ENCODE measurements at regions not wholly inside any gene's neighbourhood (a gene's known extent, or its start where the extent isn't known, plus 50 kb on each side); places are given as distances from the start of the nearest gene placed in this dataset.

DNA sequence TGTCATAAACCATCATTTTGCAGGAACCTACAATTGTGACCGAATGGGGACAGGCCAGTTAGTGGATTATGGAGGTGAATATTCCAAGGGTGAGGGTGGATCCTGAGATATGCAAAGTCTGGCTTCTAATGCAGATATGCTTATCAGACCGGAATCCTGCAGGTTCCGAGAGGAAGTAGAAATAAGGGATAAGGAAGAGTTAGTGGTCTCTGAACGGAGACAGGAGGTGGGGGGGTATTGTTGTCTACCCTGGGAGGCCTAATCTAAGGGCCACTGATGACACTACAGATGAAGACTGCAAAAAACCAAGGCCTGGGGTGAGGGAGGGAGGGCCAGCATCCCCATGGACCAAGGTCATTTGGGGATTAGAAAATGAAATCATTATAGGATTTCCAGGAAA is 67.7 kb upstream of the GATA6 start:
- Histone ChIP-seq H3K36me3 (no peaks in the 10 kb centered on the region), H3K27me3 (peaks cover 0 to 7% of the 10 kb centered on the region in 2 donors), H3K4me3 (no peak overlapping the region), H3K27ac (no peak overlapping the region), H3K4me1 (no peaks in the 10 kb centered on the region), H3K9me3 (no peaks in the 10 kb centered on the region)
- DNase-seq = no peak
- TF ChIP-seq CTCF (IDR thresholded peaks at IDR 0.05) = no peak
- no peak for ATAC-seq
- intact Hi-C loops (cut with DNase I) = no loop called here

GRCh38 chr18:22102953-22103646 is 66.3 kb upstream of the GATA6 start:
- H3K27ac ChIP-seq = no peak overlapping the region
- H3K4me1 ChIP-seq = no peaks in the 10 kb centered on the region
- TF ChIP-seq CTCF (IDR thresholded peaks at IDR 0.05) = no peak
- H3K27me3 ChIP-seq = peaks cover 0 to 7% of the 10 kb centered on the region in 2 donors
- ATAC-seq (no peak), DNase-seq (peak in 1 of 4 donors; percentile 48)
- H3K9me3 ChIP-seq = no peaks in the 10 kb centered on the region
- intact Hi-C loops (cut with DNase I) = no loop called here
- H3K4me3 ChIP-seq = no peak overlapping the region
- no peaks in the 10 kb centered on the region for H3K36me3 ChIP-seq

DNA sequence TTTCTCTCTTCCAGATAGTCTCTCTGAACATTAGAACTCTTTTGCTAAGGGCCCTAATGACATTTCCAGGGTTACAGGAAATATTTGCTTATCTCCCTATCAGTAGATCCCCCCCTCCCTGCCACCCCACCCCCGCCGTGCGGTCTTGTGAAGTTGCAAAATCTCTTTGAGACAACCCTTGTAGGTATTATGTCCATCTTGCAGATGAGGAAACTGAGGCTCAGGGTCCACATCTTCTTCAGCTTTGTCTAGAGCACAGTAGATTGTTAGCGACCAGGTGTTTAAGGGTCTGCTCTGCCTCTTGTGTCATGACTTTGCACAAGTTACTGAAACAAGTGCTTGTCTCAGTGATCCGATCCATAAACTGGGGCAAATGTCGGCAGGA is 65.8 kb upstream of the GATA6 start:
- DNase-seq (no peak), ATAC-seq (no peak)
- intact Hi-C loops (cut with DNase I) = no loop called here
- Histone ChIP-seq H3K4me3 (no peak overlapping the region), H3K27me3 (peaks cover 0 to 7% of the 10 kb centered on the region in 2 donors), H3K4me1 (no peaks in the 10 kb centered on the region), H3K36me3 (no peaks in the 10 kb centered on the region), H3K9me3 (no peaks in the 10 kb centered on the region), H3K27ac (no peak overlapping the region)
- no peak for TF ChIP-seq CTCF (IDR thresholded peaks at IDR 0.05)

DNA sequence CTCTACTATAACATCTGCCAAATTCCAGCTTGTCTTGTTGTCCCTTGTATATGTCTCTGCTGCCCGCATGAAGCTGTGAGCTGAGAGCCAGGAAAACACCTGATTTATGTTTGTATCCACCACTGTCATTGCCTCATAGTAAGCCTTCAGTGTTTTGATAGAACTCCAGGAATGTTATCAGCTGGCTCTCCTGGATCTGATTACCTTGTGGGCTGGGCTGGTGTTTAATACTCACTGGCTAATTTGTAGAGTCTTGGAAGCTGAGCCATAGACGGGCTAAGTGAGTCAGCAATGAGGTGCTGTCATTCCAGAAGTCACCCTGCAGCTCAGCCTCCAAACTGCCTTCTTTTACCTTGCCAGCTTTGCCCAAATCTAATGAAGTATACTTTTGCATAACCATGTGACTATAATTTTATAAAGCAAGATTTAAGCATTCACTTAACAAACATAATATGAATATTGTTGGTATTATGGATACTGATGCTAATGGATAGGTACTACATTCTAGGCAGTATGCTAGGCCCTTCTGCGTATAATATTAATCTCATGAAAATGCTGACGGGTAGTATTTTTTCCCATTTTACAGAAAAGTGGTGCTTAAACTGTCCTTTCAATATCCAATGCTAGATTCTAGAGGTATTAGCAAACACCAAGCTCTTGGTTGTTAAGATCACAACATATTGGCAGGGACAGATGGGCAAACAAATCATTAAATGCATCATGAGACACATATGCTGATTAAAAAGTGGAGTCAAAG is 62.7 kb upstream of the GATA6 start:
- no peaks in the 10 kb centered on the region for H3K4me1 ChIP-seq
- no peaks in the 10 kb centered on the region for H3K27me3 ChIP-seq
- DNase-seq = no peak
- H3K27ac ChIP-seq = no peak overlapping the region
- no peak overlapping the region for H3K4me3 ChIP-seq
- H3K9me3 ChIP-seq = no peaks in the 10 kb centered on the region
- ATAC-seq = peak; percentile 81
- TF ChIP-seq CTCF (IDR thresholded peaks at IDR 0.05) = no peak
- H3K36me3 ChIP-seq = no peaks in the 10 kb centered on the region
- intact Hi-C loops (cut with DNase I) = no loop called here

DNA sequence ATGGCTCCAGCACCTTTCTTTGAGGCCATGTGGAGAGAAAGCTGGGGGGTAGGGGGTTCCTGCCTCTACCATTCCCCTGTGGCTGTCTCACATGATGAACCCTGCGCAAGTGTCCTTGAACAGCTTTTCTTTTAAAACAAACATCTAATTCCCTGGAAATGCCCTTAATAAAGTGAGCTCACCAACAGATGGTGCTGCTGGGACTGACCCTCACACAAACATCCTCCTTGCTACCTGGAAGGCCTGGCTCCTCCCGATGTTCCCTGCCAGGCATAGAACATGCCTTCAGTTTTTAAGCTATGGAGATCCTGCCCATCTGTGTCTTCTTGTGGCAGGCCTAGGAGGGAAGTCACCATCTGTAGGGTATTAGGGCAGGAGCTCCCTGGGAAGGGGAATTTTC is 60.7 kb upstream of the GATA6 start:
- Histone ChIP-seq H3K27me3 (no peaks in the 10 kb centered on the region), H3K4me1 (no peaks in the 10 kb centered on the region), H3K36me3 (no peaks in the 10 kb centered on the region), H3K4me3 (no peak overlapping the region), H3K9me3 (no peaks in the 10 kb centered on the region), H3K27ac (no peak overlapping the region)
- DNase-seq (no peak), ATAC-seq (no peak)
- intact Hi-C loops (cut with DNase I) = no loop called here
- TF ChIP-seq CTCF (IDR thresholded peaks at IDR 0.05) = no peak

All from left lung (tissue), 4 donors.